Ovary (tissue), 7 donors: ENCODE measurements at regions not wholly inside any gene's neighbourhood (a gene's known extent, or its start where the extent isn't known, plus 50 kb on each side); places are given as distances from the start of the nearest gene placed in this dataset.

ENCODE experiments used
- DNase-seq, 5 donors: peaks; one replicate each; pipeline ENCODE4 v3.0.0-alpha.2; 2019 to 2020
- H3K27ac ChIP-seq, 2 donors: fragments of 200-600 bp; one replicate each; pipeline versions ENCODE4 v1.5.1 to v1.8.0; 2019 to 2022
- H3K27me3 ChIP-seq: fragments of 200-600 bp; one replicate; pipeline ENCODE4 v1.8.0; 2022
- H3K36me3 ChIP-seq: fragments of 200-600 bp; sonication (generic); one replicate; pipeline ENCODE4 v1.5.1; 2019
- H3K4me1 ChIP-seq: one replicate; pipeline ENCODE4 v1.8.1; 2013; ENCODE audit warnings: mild to moderate bottlenecking, moderate library complexity; ENCODE audit not compliant: insufficient read depth
- H3K4me3 ChIP-seq: fragments of 200-600 bp; sonication (generic); one replicate; pipeline ENCODE4 v1.5.1; 2017
- H3K9me3 ChIP-seq, 2 donors: fragments of 200-600 bp in 1 of 2; sonication (generic) in 1 of 2; one replicate each; pipeline versions ENCODE4 v1.5.1 to v1.8.1; 2013 to 2019; ENCODE audit warnings: mild to moderate bottlenecking in 1 of 2, moderate library complexity in 1 of 2
- CTCF ChIP-seq, 3 donors: fragments of 450-650 bp in 2 of 3; fragments of 200-600 bp in 1 of 3; IDR thresholded peaks; one replicate each; pipeline versions ENCODE4 v1.5.1 to v1.8.0; 2016 to 2022; ENCODE audit warnings: antibody characterized with exemption in 3 of 3, mild to moderate bottlenecking in 1 of 3
- EP300 ChIP-seq: sonication (generic); formaldehyde crosslinking; IDR thresholded peaks from one replicate; pipeline ENCODE4 v1.6.1; 2017; ENCODE audit warnings: antibody characterized with exemption
- POLR2A ChIP-seq: fragments of 450-650 bp; IDR thresholded peaks from one replicate; pipeline ENCODE4 v1.6.1; 2017; ENCODE audit warnings: antibody characterized with exemption, mild to moderate bottlenecking, moderate library complexity
- WGBS, 3 donors: extraction: QIAGEN DNeasy Blood & Tissue Kit in 1 of 3; methylation state at CpG; one replicate each; pipeline versions ENCODE4 v1.1.5 to v1.1.7; 2013 to 2017; 5-methylcytosine and 5-hydroxymethylcytosine counted together
- intact Hi-C, 4 donors: fragments of 100-400 bp; cut with DNase I; formaldehyde crosslinking; loops; one replicate each; pipeline versions ENCODE4 v1.11.0 to v1.15.1; 2022 to 2023
- donor health status: DM: no; HTN: no; CAD: no; lungs with moderate emphysema.
- donor health status: DM: no; HTN: no; CAD: no.
- donor health status: Bipolar disorder and iron deficiency.
- donor health status: DM: no; HTN: no; CAD: no.
- donor health status: DM: yes; HTN: yes; CAD: no.

- H3K36me3 ChIP-seq, result no peaks in the 10 kb centered on the region
- H3K27ac ChIP-seq, result no peak overlapping the region
- H3K4me1 ChIP-seq, result no peaks in the 10 kb centered on the region
- H3K9me3 ChIP-seq, result no peaks in the 10 kb centered on the region
- 87 to 93% (median 88%) methylated on average over 3 of the region's 3 CpGs for WGBS, 3 donors
- H3K27me3 ChIP-seq, result no peaks in the 10 kb centered on the region
- no peak for DNase-seq
- no peak overlapping the region for H3K4me3 ChIP-seq
- intact Hi-C loops, result no loop called here
- no peak for TF ChIP-seq EP300
- no peak for TF ChIP-seq POLR2A
- TF ChIP-seq CTCF (IDR thresholded peaks at IDR 0.05), result no peak
Observed at GRCh38 chr11:128125723-128126122, 461.6 kb downstream of the ETS1 start.

- 1 to 7% (median 3%) methylated on average over 7 of the region's 7 CpGs for WGBS, 3 donors
- DNase-seq, result no peak
- no peak overlapping the region for H3K4me3 ChIP-seq
- TF ChIP-seq POLR2A (no peak), EP300 (no peak), CTCF (IDR thresholded peaks at IDR 0.05) (no peak)
- H3K27me3 ChIP-seq, result no peaks in the 10 kb centered on the region
- intact Hi-C loops, result no loop called here
- H3K36me3 ChIP-seq, result no peaks in the 10 kb centered on the region
- no peak overlapping the region for H3K27ac ChIP-seq
- peaks cover 1% of the 10 kb centered on the region for H3K4me1 ChIP-seq
- H3K9me3 ChIP-seq, result no peaks in the 10 kb centered on the region
Observed at GRCh38 chr11:128116885-128117284, 470.5 kb downstream of the ETS1 start.

GRCh38 chr11:128116447-128116846 is 470.9 kb downstream of the ETS1 start:
- Histone ChIP-seq H3K27me3 (no peaks in the 10 kb centered on the region), H3K4me3 (no peak overlapping the region), H3K9me3 (no peaks in the 10 kb centered on the region), H3K27ac (no peak overlapping the region), H3K36me3 (no peaks in the 10 kb centered on the region), H3K4me1 (peaks cover 1% of the 10 kb centered on the region)
- TF ChIP-seq EP300 (no peak), CTCF (IDR thresholded peaks at IDR 0.05) (no peak), POLR2A (no peak)
- DNase-seq, result no peak
- intact Hi-C loops, result no loop called here
- WGBS, 3 donors, result 14 to 21% (median 16%) methylated on average over 4 of the region's 4 CpGs

- H3K27me3 ChIP-seq, result no peaks in the 10 kb centered on the region
- DNase-seq, result no peak
- intact Hi-C loops, result no loop called here
Observed at GRCh38 chr11:128105950-128106349, 481.4 kb downstream of the ETS1 start.

More at GRCh38 chr11:128105950-128106349, 481.4 kb downstream of the ETS1 start:
- H3K36me3 ChIP-seq, result no peaks in the 10 kb centered on the region
- H3K4me1 ChIP-seq, result no peaks in the 10 kb centered on the region
- no peak overlapping the region for H3K27ac ChIP-seq
- H3K9me3 ChIP-seq, result no peaks in the 10 kb centered on the region
- H3K4me3 ChIP-seq, result no peak overlapping the region
- TF ChIP-seq POLR2A, result no peak
- no peak for TF ChIP-seq EP300
- TF ChIP-seq CTCF (IDR thresholded peaks at IDR 0.05), result no peak
